ENCODE measurements at regions not wholly inside any gene's neighbourhood (a gene's known extent, or its start where the extent isn't known, plus 50 kb on each side); places are given as distances from the start of the nearest gene placed in this dataset.

DNA sequence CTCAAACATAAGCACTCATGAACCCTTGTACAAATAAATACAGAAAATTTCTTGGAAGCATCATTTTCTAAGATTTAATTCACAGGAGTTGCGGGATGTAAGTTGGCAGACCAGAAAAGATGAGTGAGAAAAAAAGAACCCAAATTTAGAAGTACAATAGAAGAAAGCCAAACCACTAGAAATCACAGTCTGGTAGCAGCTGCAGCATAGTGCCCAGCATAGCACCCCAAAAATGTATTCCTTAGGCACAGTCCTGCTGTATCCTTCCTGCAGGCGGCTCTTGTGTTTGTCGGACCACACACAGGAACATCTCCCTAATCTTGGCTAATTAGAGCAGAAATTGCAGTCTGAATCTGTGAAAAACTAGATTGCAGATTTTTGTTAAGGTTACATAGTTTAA, 208.5 kb upstream of the TRPM3 start:
- TF ChIP-seq, protein P1, sequence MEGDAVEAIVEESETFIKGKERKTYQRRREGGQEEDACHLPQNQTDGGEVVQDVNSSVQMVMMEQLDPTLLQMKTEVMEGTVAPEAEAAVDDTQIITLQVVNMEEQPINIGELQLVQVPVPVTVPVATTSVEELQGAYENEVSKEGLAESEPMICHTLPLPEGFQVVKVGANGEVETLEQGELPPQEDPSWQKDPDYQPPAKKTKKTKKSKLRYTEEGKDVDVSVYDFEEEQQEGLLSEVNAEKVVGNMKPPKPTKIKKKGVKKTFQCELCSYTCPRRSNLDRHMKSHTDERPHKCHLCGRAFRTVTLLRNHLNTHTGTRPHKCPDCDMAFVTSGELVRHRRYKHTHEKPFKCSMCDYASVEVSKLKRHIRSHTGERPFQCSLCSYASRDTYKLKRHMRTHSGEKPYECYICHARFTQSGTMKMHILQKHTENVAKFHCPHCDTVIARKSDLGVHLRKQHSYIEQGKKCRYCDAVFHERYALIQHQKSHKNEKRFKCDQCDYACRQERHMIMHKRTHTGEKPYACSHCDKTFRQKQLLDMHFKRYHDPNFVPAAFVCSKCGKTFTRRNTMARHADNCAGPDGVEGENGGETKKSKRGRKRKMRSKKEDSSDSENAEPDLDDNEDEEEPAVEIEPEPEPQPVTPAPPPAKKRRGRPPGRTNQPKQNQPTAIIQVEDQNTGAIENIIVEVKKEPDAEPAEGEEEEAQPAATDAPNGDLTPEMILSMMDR (IDR thresholded peaks at IDR 0.05), result no peak
- no peak for TF ChIP-seq EZH2 (IDR thresholded peaks at IDR 0.05)
